CD4-positive, alpha-beta T cell treated with Interleukin-1 beta for 1 hour (primary cell): ENCODE measurements at regions not wholly inside any gene's neighbourhood (a gene's known extent, or its start where the extent isn't known, plus 50 kb on each side); places are given as distances from the start of the nearest gene placed in this dataset.
A peak's percentile ranks its signal among the peaks of the same experiment; 100 is the strongest.

Experiments
- DNase-seq, 2 donors: peaks; one replicate each; pipeline ENCODE4 v3.0.0-alpha.2; 2020 to 2022

GRCh38 chr18:54772056-54772455, 56.2 kb upstream of the RAB27B start:
- DNase-seq, result no peak

- DNase-seq, result no peak
Measured at GRCh38 chr18:54774423-54774822, 53.9 kb upstream of the RAB27B start.

GRCh38 chr18:54774981-54775665, 53.2 kb upstream of the RAB27B start:
- DNase-seq, result no peak

GRCh38 chr18:54775686-54776085, 52.6 kb upstream of the RAB27B start:
- no peak for DNase-seq

GRCh38 chr18:54776282-54776977, 51.8 kb upstream of the RAB27B start:
- peak in 1 of 2 donors; percentile 6 for DNase-seq

- DNase-seq, result no peak
Measured at GRCh38 chr18:54777118-54777791, 51.0 kb upstream of the RAB27B start.

- DNase-seq, result no peak
Measured at GRCh38 chr18:54777989-54778388, 50.3 kb upstream of the RAB27B start.
